RWPE2 (cell line): ENCODE measurements at regions not wholly inside any gene's neighbourhood (a gene's known extent, or its start where the extent isn't known, plus 50 kb on each side); places are given as distances from the start of the nearest gene placed in this dataset.

Experiments used
- ATAC-seq: fragments of 200-7000 bp; cut with Tn5 transposase; 3 replicates; pipeline ENCODE4 v1.9.1; 2021; ENCODE audit warnings: low read depth
- DNase-seq: peaks from one replicate; pipeline ENCODE4 v3.0.0-alpha.2; 2020; ENCODE audit warnings: low spot score
- H3K27ac ChIP-seq: fragments of 450-650 bp; 2 replicates; pipeline ENCODE4 v1.5.1; 2017; ENCODE audit warnings: mild to moderate bottlenecking; ENCODE audit not compliant: poor library complexity, severe bottlenecking
- H3K27me3 ChIP-seq: fragments of 250-450 bp; sonication (Bioruptor Pico); 2 replicates; pipeline ENCODE4 v1.5.1; 2021; ENCODE audit warnings: mild to moderate bottlenecking, moderate library complexity; ENCODE audit not compliant: insufficient read depth, poor library complexity, severe bottlenecking
- H3K36me3 ChIP-seq: fragments of 250-450 bp; sonication (Bioruptor Pico); 2 replicates; pipeline ENCODE4 v1.5.1; 2020; ENCODE audit warnings: low read depth, mild to moderate bottlenecking, moderate library complexity
- H3K4me1 ChIP-seq: fragments of 250-450 bp; sonication (Bioruptor Pico); 2 replicates; pipeline ENCODE4 v1.5.1; 2021; ENCODE audit warnings: mild to moderate bottlenecking, moderate library complexity; ENCODE audit not compliant: insufficient read depth, poor library complexity, severe bottlenecking
- H3K4me3 ChIP-seq: fragments of 250-450 bp; sonication (Bioruptor Pico); 2 replicates; pipeline ENCODE4 v1.5.1; 2021; ENCODE audit warnings: mild to moderate bottlenecking, moderate library complexity; ENCODE audit not compliant: severe bottlenecking
- H3K9me3 ChIP-seq: fragments of 250-450 bp; sonication (Bioruptor Pico); 2 replicates; pipeline ENCODE4 v1.5.1; 2021; ENCODE audit warnings: mild to moderate bottlenecking, moderate library complexity; ENCODE audit not compliant: severe bottlenecking
- CTCF ChIP-seq: fragments of 450-650 bp; IDR thresholded peaks from one replicate; pipeline ENCODE4 v1.5.1; 2017; ENCODE audit warnings: mild to moderate bottlenecking, moderate library complexity; ENCODE audit not compliant: poor library complexity, severe bottlenecking

GRCh38 chr18:46281185-46282176, 177.3 kb downstream of the HAUS1 start:
- TF ChIP-seq CTCF = peak; percentile 97
- no peaks in the 10 kb centered on the region for H3K36me3 ChIP-seq
- no peaks in the 10 kb centered on the region for H3K27me3 ChIP-seq
- H3K27ac ChIP-seq = no peak overlapping the region
- ATAC-seq (peak; percentile 81), DNase-seq (no peak)
- no peak overlapping the region for H3K4me3 ChIP-seq
- H3K4me1 ChIP-seq = no peaks in the 10 kb centered on the region
- H3K9me3 ChIP-seq = no peaks in the 10 kb centered on the region

DNA sequence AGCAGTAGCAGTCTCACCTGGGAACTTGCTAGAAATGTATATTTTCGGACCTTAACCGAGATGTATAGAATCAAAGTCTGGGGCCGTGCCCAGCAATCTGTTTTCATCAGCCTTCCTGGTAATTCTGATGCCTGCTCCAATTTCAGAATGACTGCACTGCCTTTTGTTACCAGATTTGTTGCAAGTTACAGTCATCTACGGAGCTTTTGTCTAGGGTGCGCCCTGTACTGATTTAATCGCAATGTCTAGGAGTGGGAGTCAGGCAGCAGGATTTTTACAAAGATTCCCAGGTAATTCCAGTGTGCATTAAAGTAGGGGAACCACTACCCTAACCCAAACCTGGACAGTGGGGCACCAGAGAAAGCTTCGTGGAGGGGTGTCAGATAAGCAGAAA, 178.0 kb downstream of the HAUS1 start:
- no peak for ATAC-seq
- H3K27ac ChIP-seq = no peak overlapping the region

GRCh38 chr18:46282646-46283045, 178.5 kb downstream of the HAUS1 start:
- Histone ChIP-seq H3K4me3 (no peak overlapping the region), H3K9me3 (no peaks in the 10 kb centered on the region), H3K4me1 (no peaks in the 10 kb centered on the region), H3K27me3 (no peaks in the 10 kb centered on the region), H3K27ac (no peak overlapping the region), H3K36me3 (no peaks in the 10 kb centered on the region)
- TF ChIP-seq CTCF = no peak
- DNase-seq (no peak), ATAC-seq (no peak)

More for the DNA sequence above, 178.0 kb downstream of the HAUS1 start:
- DNase-seq = no peak
- Histone ChIP-seq H3K9me3 (no peaks in the 10 kb centered on the region), H3K4me1 (no peaks in the 10 kb centered on the region), H3K36me3 (no peaks in the 10 kb centered on the region), H3K27me3 (no peaks in the 10 kb centered on the region), H3K4me3 (no peak overlapping the region)
- TF ChIP-seq CTCF = no peak

DNA sequence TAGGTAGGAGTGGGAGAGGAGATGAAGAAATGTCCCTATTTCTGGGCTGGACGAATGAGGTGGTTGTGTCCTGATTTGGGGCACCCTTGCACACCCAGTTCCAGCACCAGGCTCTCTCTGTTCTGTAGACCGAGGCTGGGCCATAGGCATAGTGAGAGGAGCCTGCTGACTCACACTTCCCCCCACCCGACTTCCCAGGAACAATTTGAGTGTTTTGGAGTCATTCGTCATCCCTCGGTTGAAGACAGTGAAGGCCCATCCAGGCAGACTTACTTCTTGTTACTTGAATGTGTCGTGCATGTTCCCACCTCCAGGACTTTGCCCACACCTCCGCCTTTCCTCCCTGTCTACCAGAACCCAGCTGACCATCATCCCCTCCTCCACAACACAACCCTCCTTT, 179.1 kb downstream of the HAUS1 start:
- no peak for TF ChIP-seq CTCF
- no peaks in the 10 kb centered on the region for H3K9me3 ChIP-seq
- ATAC-seq (0 out of 3 replicates have a peak, but pooled peaks have one; percentile 11), DNase-seq (no peak)
- no peaks in the 10 kb centered on the region for H3K4me1 ChIP-seq
- no peaks in the 10 kb centered on the region for H3K27me3 ChIP-seq
- no peaks in the 10 kb centered on the region for H3K36me3 ChIP-seq
- H3K27ac ChIP-seq = no peak overlapping the region
- H3K4me3 ChIP-seq = no peak overlapping the region

- DNase-seq = no peak
Measured at GRCh38 chr18:46283895-46284295, 179.7 kb downstream of the HAUS1 start.

More at GRCh38 chr18:46283895-46284295, 179.7 kb downstream of the HAUS1 start:
- TF ChIP-seq CTCF = no peak
- Histone ChIP-seq H3K36me3 (no peaks in the 10 kb centered on the region), H3K27ac (no peak overlapping the region), H3K4me3 (no peak overlapping the region), H3K9me3 (no peaks in the 10 kb centered on the region), H3K27me3 (no peaks in the 10 kb centered on the region), H3K4me1 (no peaks in the 10 kb centered on the region)
- ATAC-seq = no peak; the same call in 2 of the 3 replicates
